GM12872 (cell line): ENCODE measurements at regions not wholly inside any gene's neighbourhood (a gene's known extent, or its start where the extent isn't known, plus 50 kb on each side); places are given as distances from the start of the nearest gene placed in this dataset.

Experiments
- TF ChIP-seq, protein P1 (sequence below): IDR thresholded peaks from 3 replicates; pipeline ENCODE4 v1.5.1; 2011; ENCODE audit warnings: low read depth, mild to moderate bottlenecking, low read length, moderate library complexity; ENCODE audit not compliant: insufficient read depth

DNA sequence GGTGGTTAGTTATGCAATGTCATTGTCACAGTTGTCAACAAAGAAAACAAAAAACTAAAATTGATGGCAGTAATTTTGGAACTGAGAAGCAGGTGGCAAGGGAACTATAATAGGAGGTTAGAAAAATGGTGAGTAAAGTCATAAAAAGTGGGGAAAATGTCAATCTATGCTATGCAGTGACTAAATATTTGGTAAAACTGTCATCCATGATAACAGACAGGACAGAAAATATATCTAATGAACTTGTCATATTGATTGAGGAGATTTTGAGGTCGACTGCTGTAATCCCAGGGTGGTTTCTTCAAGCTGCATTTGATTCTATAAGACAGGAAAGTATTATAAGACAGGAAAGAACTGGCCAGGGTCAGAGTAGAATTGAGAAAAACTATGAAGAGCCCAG, 998.4 kb downstream of the IGSF11 start:
- TF ChIP-seq, protein P1, sequence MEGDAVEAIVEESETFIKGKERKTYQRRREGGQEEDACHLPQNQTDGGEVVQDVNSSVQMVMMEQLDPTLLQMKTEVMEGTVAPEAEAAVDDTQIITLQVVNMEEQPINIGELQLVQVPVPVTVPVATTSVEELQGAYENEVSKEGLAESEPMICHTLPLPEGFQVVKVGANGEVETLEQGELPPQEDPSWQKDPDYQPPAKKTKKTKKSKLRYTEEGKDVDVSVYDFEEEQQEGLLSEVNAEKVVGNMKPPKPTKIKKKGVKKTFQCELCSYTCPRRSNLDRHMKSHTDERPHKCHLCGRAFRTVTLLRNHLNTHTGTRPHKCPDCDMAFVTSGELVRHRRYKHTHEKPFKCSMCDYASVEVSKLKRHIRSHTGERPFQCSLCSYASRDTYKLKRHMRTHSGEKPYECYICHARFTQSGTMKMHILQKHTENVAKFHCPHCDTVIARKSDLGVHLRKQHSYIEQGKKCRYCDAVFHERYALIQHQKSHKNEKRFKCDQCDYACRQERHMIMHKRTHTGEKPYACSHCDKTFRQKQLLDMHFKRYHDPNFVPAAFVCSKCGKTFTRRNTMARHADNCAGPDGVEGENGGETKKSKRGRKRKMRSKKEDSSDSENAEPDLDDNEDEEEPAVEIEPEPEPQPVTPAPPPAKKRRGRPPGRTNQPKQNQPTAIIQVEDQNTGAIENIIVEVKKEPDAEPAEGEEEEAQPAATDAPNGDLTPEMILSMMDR, result no peak

DNA sequence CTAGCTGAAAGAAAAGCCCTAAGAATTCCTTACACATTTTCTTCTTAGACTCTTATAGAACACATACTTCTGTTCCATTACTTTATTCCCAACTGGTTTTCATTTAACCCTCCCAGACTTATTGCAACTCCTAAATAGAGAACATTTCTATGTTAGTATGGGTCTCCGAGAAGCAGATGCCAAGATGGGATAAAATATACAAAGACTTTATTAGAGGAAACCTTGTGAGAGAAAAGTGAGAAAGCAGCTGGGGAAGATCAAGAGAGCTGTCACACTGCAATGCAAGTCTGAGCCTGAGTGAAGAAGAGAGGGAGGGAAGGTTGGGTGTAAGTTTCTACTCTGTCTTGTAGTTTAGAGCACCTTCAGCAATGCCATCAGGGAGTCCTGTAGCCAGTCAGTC, 979.3 kb downstream of the IGSF11 start:
- TF ChIP-seq, protein P1, result no peak

DNA sequence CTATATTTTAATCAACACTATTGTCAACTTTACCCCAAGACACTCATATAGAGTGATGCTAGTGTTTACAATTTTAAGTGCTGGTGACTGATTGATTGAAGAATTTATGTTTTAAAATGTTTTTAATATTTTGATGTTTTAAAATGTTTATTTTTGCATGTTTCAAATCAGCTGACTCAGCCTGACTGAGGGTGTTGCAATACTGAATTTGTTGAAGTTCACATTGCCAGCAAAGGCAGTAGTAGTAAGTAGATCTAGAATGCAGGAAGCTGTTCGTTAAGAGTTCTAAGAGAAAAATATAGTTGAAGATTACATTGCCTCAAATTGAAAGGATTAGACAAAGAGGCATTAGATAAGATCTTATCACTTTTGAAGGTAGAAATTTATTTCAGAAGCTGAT, 977.6 kb downstream of the IGSF11 start:
- TF ChIP-seq, protein P1, result no peak

DNA sequence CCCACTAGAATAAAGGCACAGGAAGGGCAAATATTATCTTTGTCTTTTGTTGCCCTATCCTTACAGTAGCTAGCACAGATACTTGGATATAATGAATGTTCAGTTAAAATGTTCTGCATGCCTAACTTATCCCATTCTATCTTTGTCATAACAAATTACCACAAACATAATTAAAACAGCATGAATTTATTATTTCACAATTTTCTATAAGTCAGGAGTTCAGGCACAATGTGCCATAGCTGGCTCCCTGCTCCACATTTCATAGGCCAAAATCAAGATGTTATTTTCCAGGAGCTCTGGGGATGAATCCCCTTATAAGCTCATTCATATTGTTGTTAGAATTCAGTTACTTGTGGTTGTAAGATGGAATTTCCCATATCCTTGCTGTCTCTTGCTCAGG, 975.5 kb downstream of the IGSF11 start:
- TF ChIP-seq, protein P1, result no peak

DNA sequence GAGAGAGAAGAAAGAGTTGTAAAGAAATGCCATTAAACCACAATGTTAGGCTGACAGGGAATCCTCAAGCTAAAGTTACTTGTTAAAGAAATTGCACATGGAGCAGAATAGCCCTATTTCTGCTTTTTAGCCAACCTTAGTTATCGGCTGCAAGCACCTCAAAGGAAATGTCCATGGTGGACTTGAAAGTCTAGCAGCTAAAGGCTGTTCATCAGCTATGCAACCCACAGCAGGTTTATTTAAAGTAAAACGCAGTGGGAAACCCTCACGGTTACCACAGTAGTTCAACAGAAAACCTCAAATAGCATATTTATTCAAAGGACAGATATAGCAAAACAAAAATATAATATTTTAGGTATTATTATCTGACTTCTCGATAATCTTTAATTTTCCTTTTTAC, 967.2 kb downstream of the IGSF11 start:
- TF ChIP-seq, protein P1, result no peak

DNA sequence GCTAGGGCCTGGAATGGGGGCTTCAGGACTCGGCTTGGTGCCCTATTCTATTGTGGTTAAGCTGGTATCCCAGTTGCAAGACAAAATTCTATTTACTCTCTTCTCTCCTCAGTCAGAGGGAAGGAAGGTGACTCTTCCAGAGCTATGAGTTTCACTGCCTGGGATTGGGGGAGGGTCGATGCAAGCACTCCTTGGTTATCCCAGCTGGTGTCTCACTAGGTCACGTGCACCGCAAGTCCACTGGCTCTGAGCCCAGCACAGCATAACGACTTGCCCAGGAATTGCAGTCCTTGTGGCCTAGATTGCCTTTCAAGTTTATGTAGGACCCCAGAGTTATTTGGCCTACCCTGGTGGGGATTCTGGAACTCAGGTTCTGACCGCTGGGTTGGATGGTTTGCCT, 958.8 kb downstream of the IGSF11 start:
- TF ChIP-seq, protein P1, result no peak

DNA sequence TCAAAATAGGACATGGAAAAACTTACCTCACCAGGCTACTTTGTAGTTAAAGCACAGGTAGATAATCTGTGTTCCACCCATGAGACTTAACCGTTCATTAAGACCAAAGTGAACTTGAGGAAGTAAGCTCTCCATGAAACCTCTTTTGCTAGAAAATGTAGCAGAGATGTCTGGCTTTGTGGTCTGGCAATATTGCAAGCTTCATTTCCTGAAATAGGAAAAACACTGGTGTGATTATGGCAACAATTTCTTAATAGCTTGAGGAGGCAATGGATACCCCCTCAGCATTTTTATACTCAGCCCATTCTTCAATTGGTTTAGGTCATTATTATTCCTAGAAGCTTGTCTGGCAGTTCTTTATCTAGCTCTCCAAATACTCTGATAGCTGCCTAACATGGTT, 957.3 kb downstream of the IGSF11 start:
- TF ChIP-seq, protein P1, result no peak

DNA sequence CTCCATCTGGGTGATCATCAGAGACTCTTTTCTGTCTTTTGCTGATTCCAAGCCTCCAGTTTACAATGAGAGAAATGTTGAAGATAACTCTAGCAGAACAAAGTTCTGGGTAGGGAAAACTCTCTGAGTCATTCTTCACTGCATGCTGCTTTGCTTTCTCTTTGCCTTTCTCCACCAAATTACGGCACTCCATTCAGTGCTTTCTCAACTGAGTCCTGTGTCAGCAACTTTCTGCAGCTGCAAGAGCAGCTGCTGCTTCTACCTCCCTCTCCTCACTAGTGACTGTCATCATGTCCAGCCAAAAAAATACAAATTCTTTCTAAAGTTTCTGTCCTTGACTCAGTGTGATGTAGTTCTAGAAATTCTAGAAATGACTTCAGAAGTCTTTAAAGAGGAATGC, 953.8 kb downstream of the IGSF11 start:
- TF ChIP-seq, protein P1, result no peak
